NCI-H1105 treated with DMSO at 0.1 percent for 48 hours (cell line): ENCODE measurements at regions not wholly inside any gene's neighbourhood (a gene's known extent, or its start where the extent isn't known, plus 50 kb on each side); places are given as distances from the start of the nearest gene placed in this dataset.
A peak's percentile ranks its signal among the peaks of the same experiment; 100 is the strongest.
"Not testable (repeated sequence)": the region's sequence is repeated elsewhere in the genome, so short reads cannot be mapped to it uniquely, and the experiment has no call there.

Experiments used
- DNase-seq: peaks from one replicate; lab custom pipeline; 2025; lab: John Stamatoyannopoulos, UW

DNA sequence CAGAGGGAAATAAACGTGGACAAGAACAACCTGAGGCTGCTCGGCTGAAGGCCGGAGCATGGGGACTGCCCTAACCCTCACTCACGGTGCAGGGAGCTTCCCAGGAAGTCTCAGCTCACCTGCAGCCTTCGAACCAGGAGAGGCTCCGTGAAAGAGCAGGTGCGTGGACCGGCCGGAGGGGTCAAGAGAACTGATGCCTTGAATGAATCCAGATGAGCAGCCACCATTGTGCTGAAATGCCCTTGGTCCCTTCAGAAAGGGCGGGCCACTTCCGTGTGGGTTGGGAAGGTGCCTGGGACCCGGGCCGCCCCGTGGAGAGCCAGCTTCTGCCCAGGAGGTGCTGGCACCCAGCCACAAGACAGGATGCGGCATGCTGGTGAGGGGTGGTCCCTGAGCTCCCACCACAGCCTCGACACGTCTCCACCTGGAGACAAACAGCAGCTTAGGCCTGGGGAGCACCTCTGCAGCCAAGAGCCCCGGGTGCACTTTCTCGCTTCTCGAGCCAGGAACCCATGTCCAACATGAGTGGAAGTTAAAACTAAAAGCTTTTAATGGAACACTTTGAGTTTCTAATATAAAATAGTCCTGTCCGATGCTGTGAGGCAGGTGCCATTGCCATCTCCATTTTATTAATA lies 83.5 kb downstream of the TTLL2 start:
- DNase-seq, result no peak

DNA sequence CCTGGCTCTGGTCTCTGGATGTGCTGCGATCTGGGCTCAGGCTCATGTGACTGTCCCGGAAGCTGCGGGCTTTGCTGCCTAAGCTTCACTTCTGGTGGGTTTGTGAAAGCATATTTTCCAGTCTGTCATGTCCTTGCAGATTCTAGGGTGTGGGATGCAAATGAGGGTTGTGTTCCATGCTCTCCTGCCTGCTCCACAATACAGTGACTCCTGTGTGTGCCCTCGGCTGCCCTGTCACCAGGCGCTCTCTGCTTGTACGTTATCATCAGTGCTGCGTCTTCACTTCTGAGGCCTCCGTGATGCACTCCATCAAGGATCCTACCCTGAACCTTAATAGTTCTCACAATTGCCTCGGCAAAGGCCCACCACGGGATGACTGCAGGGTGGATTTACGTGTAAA lies 84.2 kb downstream of the TTLL2 start:
- no peak for DNase-seq

DNA sequence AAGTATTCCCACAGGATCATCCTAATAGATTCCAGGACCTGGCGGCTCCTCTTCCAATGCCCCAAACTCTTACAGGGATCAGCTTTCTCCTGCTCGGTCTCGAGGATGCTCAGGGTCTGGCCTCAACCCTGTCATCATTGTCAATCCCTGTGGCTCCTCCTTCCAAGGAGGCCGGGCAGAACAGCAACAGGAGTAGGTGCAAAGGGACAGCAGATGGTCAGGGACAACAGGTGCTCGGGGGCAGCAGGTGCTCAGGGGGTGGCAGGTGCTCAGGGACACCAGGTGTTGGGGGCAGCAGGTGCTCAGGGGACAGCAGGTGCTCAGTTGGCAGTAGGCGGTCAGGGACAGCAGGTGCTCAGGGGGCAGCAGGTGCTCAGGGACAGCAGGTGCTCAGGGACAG lies 84.8 kb downstream of the TTLL2 start:
- peak; percentile 27 for DNase-seq

DNA sequence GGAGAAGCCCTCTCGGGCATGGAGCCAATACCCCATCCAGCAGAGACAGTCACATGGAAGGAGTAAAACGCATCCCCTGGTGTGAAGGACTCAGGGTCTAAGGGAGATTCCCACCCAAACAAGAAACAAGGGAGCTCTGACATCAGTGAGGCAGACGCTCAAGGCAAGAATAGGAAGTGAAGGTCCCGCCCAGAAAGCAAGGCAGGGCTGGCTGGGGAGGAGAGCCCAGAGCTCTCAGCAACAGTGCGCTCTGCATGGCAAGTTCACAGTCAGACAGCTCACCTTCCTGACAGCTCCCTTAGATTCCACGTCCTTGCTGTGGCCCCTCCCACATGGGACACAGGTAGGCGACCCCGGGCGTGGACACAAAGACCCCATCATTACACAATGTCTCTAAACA lies 85.6 kb downstream of the TTLL2 start:
- DNase-seq, result no peak

DNA sequence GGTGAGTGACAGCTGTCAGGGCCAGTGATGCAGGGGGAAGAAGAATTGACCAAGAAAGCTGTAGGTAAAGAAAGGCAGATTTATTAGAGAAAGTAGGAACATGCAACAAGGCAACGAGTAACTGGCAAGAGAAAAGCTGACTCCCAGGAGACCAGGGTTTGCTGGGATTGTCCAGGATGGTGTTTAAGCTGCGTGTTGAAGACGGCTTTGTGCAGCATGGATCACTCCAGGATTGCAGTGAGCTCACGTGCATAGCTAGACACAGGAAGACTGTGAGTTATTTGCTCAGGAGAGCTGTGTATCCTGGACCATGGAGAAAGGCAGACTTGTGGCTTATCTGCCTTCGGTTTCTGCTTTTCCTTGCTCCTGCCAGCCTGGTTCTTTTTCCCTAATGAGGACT lies 87.6 kb downstream of the TTLL2 start:
- DNase-seq, result no peak

DNA sequence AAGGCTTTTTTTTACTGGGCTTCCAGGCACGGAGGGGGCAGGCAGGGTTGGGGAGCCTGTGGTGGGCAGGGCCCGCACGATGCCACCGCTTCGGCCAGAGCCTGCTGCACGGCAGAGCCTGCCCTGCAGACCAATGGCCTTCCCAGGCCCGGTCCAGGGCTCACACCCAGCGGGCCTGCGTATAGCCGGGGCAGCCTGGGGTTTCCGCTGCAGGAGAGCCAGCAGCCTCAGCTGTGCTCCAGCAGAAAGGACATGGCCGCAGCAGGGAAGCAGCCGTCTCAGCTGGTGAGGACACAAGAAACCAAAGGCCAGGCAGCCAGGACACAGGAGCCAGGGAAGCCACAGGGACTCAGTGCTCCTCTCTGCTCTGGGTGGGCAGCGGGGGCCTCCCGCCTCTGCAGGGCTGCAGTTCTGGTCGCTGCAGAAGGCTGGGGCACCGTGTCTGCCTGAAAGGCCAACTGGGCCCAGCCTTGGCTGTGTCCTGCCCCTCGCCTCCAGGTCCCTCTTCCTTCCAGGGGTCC lies 90.6 kb downstream of the TTLL2 start:
- DNase-seq, result no peak

DNA sequence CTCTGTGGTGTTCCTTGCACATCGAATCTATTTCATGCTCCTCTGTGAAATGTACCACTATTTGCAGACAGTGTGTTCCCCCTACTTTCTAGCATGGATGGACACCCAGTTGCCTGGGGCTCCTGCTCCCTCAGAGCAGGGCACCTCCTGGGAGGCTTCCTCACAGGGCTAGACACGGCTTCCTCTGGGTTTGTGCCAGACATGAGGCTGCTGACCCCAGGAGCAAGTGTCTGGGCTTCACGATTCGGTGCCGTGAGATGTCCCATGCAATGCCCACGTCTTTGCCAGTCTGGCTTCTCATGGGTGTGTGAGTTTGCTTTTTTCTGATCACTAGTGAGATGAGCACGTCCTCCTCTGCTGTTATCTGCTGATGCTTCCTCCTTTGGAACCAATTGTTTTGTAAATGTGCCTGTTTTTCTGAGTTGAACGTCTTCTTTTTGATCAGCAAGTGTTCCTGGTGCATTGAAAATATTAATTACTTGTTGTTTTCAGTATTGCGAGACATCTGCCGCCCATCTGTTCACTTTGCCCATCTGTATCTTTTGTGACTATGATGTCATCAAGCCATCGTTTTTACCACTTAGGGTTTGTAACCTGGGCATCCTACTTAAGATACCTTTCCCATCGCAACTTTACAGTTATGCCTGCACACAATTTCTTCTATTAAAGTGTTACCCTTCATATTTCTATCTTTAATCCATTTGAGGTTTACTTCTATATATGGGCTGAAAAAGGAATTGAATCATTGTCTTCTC lies 92.0 kb downstream of the TTLL2 start:
- no peak for DNase-seq

DNA sequence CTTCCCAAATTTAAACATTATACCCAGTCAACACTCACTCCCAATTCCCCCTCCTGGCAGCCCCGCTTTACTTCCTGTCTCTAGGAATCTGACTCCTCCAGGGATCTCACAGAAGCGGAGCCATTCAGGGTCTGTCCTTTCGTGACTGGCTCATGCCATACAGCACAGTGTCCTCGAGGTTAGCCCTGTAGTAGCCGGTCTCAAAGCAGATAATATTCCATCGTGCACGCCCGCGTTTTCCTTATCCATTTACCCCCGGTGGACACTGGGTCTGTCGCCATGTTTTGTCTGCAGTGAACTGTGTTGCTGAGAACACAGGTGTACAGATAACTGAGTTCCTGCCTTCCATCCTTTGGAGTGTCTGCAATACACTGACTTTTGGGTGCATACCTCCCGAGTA lies 95.3 kb downstream of the TTLL2 start:
- DNase-seq, result no peak

DNA sequence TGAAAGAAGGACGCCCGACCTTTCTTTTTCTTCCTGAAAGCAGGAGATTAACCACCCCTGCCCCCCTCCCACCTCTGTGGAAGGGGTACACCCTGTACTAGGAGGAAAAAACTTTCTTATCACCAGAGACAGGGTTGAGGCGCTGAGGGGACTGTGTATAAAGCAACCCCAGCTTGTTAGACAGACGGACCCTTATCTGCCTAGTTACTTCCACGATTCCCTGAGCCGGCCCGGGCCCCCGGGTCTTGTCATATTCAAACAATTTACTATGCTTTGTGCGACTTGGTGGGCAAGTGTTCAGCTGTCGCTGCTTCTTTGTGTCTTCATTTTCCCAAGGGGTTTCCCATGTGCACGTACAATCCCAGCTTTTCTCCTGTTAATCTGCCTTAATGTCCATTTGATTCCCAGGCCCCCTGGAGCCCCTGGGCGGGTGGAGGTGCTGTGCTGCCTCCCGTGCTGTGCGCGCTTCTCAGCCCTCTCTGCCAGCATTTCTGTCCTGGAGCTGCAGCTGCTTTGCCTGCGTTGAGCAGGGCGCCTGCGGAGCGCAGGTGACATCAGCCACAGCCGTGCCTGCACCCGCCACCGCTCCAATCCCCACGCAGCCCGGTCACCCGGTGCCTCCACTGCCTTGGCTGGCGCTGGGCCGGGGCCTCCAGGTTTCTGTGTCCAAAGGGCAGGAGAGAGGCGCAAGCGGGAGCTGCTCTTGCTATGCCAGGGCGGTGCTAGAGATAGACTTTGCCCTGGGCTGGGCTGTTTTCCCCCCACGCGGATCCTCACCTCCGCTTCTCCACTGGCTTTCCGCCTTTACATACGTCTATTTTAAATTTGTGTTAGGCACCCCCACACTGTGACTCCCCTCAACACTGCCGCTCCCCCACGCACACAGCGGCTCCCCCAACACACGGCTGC lies 96.2 kb downstream of the TTLL2 start:
- DNase-seq, result no peak

DNA sequence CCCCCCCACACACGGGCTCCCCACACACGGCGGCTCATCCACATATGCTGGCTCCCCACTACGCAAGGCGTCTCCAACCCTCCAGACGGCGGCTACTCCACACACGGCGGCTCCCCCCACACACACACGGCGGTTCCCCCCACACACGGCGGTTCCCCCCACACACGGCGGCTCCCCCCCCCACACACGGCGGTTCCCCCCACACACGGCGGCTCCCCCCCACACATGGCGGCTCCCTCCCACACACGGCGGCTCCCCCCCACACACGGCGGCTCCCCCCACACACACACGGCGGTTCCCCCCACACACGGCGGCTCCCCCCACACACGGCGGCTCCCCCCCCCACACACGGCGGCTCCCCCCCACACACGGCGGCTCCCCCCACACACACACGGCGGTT lies 97.1 kb downstream of the TTLL2 start:
- not testable (repeated sequence) for DNase-seq

DNA sequence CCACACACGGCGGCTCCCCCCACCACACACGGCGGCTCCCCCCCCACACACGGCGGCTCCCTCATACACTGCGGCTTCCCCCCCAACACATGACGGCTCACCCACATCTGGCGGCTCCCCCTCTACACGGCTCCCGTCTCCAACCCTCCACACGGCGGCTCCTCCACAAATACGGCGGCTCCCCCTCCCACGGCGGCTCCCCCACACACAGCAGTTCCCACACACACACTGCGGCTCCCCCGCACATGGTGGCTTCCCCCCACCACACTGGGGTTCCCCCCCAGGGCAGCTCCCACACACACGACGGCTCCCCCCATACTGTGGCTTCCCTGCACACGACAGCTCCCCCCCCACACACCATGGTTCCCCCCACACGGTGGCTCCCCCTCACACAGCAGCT lies 98.0 kb downstream of the TTLL2 start:
- DNase-seq, result no peak

DNA sequence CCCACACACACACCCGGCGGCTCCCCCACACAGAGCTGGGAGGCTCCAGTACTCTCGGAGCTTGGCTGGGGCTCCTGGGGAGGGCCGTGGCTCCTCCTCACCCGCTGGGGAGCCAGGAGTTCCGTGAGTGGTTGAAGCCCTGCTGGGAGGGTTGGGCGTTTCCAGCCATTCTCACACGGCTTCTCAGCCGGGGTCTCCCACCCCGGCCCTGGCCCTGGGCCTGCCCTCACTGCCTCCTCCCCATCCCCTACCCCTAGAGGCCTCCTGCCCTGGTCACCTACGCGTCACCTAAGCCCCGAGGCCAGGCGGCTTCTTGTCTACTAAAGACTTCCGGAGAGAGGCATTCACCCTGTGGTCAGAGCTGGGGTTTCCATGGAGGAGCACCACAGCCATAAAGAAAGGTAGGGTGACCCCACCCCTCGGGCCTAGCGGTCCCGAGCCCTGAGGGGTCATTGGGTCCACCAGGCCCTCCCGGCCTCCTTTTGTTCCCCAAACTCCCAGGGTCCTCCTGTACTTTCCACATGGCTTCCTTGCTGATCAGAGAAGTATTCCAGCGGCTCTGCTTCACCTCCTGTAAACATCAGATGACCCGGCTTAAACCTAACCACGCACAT lies 99.3 kb downstream of the TTLL2 start:
- no peak for DNase-seq

DNA sequence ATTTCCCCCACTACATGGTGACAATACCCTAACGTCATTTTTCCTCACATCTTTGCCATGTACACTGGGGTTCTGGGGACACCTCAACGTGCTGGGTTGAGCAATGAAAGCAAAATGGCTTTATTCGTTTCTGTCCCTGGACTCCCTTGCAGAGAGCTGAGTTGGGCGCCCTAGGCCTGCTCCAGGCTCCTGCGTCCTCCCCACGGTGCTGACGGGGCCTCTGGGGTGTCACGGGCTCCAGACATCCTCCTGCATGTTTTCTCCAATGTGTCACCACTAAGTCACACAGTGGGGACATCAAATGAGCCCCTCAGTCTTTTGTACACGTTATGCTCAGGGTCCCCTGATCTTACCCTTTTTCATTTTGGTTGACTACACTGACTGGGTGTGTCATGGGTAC lies 99.8 kb downstream of the TTLL2 start:
- DNase-seq, result no peak

DNA sequence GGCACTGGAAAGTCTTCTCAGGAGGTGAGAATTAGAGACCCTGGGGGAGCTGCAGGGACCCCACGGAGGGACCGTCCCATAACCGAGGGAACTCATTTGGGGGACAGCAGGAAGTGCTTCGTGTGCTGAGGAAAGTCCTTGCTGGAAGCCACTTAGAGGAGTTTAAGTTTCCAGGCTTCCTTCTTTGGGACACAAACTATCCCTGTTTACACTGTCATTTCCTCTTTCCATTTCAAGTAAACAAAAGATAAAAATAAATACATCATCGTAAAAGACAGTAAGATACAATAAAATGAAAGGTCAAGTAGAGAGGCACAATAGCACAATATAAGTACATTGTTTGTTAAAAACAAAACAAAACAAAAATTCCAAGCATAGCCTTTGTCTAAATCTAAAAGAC lies 101.2 kb downstream of the TTLL2 start:
- no peak for DNase-seq

DNA sequence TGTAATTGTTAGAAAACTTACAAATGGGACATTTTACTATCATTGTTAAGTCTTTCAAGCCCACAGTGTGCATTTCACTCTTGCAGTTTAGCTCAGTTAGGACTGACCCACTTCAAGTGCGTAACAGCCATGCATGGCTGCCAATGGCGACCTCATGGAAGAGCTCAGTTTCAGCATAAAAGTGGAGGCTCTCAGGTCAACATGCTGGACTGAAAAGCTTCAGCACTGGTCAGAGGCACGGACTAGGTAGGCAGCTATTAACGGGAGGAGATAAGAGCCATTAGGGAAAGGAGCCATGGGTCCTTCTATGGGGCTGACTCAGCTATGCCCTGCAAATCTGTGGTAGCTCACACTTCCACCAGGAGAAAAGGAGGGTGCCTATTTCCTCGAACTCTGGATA lies 101.8 kb downstream of the TTLL2 start:
- no peak for DNase-seq

DNA sequence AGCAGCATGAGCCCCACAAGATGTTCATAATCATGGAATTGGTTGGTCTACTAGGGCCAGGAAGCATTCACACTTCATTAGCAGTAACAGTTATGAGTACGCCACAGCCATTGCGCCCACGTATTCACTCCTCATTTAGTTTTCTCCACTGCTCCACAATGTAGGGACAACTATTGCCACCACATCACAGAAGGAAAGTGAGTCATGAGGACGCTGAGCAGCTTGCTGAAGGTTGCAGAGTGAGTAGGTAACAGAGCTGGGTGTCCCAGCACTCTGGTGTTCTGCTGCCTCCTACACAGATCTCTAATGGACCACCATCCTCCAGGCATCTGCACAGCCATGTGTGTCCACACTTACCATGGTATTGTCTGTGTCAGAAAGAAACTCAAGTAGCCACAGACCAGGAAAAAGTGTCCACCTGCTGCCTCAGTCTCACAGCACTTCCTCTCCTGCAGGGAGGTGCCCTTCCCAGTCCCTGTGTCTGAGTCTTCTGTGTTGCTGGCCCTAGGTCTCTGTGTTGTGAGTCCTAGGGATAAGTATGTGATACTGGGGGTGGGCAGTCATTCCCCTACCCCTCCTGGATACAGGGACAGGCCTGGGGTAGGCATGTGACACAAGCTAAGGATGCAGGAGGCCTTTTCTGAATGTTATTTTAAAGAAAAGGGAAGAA lies 103.9 kb downstream of the TTLL2 start:
- DNase-seq, result no peak

DNA sequence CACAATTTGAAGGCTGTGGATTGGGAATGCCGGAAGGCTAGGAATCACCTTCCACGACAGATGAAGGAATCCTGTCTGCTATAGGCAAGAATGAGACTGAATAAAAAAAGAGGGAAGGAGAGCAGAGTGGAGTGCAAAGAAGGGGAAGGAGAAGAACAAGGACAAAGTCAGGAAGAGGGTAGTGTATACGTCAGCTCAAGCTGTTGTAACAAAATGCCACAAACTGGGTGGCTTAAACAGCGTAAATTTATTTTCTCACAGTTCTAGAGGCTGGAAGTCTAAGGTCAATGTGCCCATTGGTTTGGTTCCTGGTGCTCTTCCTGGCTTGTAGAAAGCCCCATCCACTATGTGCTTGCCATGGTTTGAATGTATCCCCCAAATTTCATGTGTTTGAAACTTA lies 104.5 kb downstream of the TTLL2 start:
- no peak for DNase-seq

DNA sequence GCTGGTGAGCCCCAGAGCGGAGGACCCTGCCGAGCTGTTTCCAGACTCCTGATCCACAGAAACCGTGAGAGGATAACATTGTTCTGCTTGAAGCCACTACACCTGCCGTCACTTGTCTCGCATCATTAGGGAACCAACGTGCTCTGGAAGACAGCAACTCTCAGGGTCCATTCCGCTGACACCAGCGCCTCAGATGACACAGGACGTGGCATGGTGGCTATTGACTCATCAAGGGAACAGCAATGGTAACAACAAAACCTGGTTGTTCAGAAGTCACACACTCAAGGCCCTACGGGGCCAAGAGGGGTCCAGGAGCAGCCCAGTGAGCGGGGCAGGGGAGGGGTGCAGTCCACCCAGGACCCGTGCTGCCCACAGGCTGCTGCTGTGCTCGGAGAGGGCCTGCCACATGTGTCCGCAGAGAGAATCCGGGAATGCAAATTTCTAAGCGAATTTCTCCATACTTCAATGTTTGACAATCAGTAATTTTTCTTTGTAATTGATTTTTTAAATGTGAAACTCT lies 110.4 kb downstream of the TTLL2 start:
- no peak for DNase-seq

DNA sequence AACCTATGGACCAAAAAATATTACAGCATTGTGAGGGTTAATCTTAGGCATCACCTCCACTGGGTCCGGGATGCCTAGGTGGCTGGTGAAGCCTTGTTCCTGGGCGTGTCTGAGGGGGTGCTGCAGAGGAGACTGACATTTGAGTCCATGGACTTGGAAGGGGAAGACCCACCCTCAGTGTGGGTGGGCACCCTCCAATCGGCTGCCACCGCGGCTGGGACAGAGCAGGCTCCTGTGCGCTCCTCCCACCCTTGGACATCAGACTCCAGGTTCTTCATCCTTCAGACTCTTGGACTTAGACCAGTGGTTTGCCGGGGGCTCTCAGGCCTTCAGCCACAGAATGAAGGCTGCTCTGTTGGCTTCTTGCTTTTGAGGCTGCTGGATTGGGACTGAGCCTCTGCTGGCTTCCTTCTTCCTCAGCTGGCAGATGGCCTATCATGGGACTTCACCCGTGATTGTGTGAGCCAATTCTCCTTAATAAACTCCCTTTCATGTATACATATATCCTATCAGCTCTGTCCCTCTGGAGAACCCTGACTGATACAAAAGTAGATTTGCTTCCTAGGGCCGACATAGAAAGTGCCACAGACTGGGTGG lies 113.1 kb downstream of the TTLL2 start:
- DNase-seq, result no peak

DNA sequence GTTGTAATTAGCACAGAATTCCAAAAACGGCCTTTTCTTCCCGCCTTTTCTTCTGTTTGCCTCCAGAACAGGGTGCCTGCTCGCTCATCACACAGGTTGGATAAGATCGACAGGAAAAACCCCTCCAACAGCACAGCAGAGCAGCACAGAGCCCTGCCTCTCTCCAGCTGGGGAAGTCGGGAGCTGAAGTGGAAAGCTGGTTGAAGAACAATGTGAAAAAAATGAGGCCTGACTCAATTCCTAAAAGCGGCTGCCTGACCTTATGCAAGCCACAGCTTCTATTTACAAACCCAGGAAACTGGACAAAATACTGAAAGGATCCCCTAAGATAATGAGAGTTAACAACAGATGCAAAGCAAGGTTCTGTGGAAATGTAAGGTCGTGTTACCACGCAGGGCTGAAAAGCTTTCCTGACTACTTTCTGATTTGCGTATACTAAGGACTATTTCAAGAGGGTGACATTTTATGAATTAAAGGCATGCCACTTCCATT lies 116.9 kb downstream of the TTLL2 start:
- no peak for DNase-seq

DNA sequence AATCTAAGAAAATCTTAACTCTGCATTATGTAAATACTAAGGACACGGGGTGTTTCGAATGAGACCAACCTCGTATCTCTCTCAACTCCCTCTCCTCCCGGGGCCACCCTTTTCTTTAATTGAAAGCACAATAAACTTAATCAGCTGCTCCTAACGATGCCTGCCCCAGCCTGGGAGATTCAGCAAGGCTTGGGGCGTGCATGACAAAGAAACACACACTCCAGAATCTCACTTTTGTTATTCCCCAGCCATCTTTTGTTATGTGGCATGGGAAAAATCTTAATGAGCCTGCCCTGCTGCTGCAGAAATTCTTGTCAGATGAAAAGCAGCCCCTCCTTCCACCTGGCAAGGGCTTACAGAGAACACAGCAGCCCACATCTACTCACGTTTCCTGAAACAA lies 117.4 kb downstream of the TTLL2 start:
- peak; percentile 76 for DNase-seq
